Smooth muscle cell (in vitro differentiated cells): ENCODE measurements at regions not wholly inside any gene's neighbourhood (a gene's known extent, or its start where the extent isn't known, plus 50 kb on each side); places are given as distances from the start of the nearest gene placed in this dataset.
A peak's percentile ranks its signal among the peaks of the same experiment; 100 is the strongest.
"Not testable (repeated sequence)": the region's sequence is repeated elsewhere in the genome, so short reads cannot be mapped to it uniquely, and the experiment has no call there.

Source experiments
- DNase-seq: peaks from one replicate; lab custom pipeline; 2025; ENCODE audit not compliant: unreplicated experiment; lab: John Stamatoyannopoulos, UW
- H2AFZ ChIP-seq: fragments of 200-600 bp; sonication (generic); 2 replicates; pipeline ENCODE4 v1.6.0; 2016; ENCODE audit warnings: antibody characterized with exemption, low read depth, mild to moderate bottlenecking
- H3F3A ChIP-seq: fragments of 200-600 bp; sonication (generic); 2 replicates; pipeline ENCODE4 v1.6.0; 2017; ENCODE audit warnings: antibody characterized with exemption, low read depth
- H3K27ac ChIP-seq: fragments of 200-600 bp; sonication (generic); 2 replicates; pipeline ENCODE4 v1.5.1; 2016; ENCODE audit warnings: low read depth, mild to moderate bottlenecking
- H3K27me3 ChIP-seq: fragments of 200-600 bp; sonication (generic); 2 replicates; pipeline ENCODE4 v1.6.1; 2016; ENCODE audit warnings: low read depth, mild to moderate bottlenecking
- H3K36me3 ChIP-seq: fragments of 200-600 bp; sonication (generic); 2 replicates; pipeline ENCODE4 v1.5.1; 2016; ENCODE audit warnings: low read depth
- H3K4me1 ChIP-seq: fragments of 200-600 bp; sonication (generic); 2 replicates; pipeline ENCODE4 v1.5.1; 2016; ENCODE audit warnings: low read depth
- H3K4me2 ChIP-seq: fragments of 200-600 bp; sonication (generic); 2 replicates; pipeline ENCODE4 v1.6.0; 2016; ENCODE audit warnings: mild to moderate bottlenecking
- H3K4me3 ChIP-seq: fragments of 200-600 bp; sonication (generic); 2 replicates; pipeline ENCODE4 v1.5.1; 2016; ENCODE audit warnings: mild to moderate bottlenecking
- H3K79me2 ChIP-seq: fragments of 200-600 bp; sonication (generic); 2 replicates; pipeline ENCODE4 v1.6.0; 2016; ENCODE audit warnings: low read depth, mild to moderate bottlenecking
- H3K9ac ChIP-seq: fragments of 200-600 bp; sonication (generic); 2 replicates; pipeline ENCODE4 v1.6.0; 2016; ENCODE audit warnings: low read depth
- H3K9me3 ChIP-seq: fragments of 200-600 bp; sonication (generic); replicated peaks from 2 replicates; pipeline ENCODE4 v1.5.1; 2016; ENCODE audit warnings: low read depth
- H4K20me1 ChIP-seq: fragments of 200-600 bp; sonication (generic); 2 replicates; pipeline ENCODE4 v1.6.0; 2016; ENCODE audit warnings: low read depth
- WGBS: methylation state at CpG from one replicate; pipeline ENCODE4 v1.1.7; 2016; ENCODE audit warnings: low lambda C conversion rate; 5-methylcytosine and 5-hydroxymethylcytosine counted together
- TF ChIP-seq, protein P1 (sequence below): fragments of 200-600 bp; sonication (generic); IDR thresholded peaks from 2 replicates; pipeline ENCODE4 v1.5.1; 2017; ENCODE audit warnings: borderline replicate concordance, mild to moderate bottlenecking, antibody characterized with exemption; ENCODE audit not compliant: insufficient read depth, poor library complexity, severe bottlenecking

DNA sequence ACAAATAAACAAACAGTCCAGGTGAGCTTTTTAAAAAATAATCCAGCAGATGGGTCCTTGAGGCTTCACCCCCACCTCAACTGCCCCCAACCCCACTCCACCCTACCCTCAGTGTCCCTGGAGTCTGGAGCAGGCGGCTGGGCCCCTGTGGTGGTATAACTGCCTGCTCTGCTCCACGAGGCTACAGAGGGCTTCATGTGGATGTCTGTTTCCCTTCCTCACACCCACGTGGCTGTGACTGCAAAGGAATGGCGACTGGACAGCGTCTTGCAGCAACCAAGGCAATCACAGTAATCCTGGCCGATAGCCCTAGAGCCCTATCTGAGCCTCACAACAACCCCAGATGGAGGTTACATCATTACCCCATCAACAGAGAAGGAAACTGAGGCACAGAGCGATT lies 76.5 kb downstream of the SLC2A10 start:
- TF ChIP-seq, protein P1, sequence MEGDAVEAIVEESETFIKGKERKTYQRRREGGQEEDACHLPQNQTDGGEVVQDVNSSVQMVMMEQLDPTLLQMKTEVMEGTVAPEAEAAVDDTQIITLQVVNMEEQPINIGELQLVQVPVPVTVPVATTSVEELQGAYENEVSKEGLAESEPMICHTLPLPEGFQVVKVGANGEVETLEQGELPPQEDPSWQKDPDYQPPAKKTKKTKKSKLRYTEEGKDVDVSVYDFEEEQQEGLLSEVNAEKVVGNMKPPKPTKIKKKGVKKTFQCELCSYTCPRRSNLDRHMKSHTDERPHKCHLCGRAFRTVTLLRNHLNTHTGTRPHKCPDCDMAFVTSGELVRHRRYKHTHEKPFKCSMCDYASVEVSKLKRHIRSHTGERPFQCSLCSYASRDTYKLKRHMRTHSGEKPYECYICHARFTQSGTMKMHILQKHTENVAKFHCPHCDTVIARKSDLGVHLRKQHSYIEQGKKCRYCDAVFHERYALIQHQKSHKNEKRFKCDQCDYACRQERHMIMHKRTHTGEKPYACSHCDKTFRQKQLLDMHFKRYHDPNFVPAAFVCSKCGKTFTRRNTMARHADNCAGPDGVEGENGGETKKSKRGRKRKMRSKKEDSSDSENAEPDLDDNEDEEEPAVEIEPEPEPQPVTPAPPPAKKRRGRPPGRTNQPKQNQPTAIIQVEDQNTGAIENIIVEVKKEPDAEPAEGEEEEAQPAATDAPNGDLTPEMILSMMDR = no peak
- no peaks in the 10 kb centered on the region for H3K36me3 ChIP-seq
- WGBS = 31% methylated on average over 7 of the region's 7 CpGs

DNA sequence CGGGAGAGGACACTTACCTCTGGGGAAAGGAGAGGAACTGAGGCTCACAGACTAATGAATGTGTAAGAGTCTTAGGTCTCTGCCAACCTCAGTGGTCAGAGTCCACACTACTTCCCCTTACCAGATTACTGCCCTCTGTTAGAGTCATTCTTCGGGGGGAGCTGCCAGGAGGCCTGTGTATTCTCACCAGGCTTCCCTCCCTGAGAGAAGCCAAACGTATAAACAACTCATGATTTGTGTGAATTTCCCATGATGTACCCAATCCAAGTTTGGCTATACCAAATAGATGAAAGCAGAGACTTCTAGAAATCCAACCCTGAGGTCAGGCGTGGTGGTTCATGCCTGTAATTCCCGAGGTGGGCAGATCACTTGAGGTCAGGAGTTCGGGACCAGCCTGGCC lies 77.1 kb downstream of the SLC2A10 start:
- Histone ChIP-seq H3K27ac (no peak overlapping the region), H3K4me1 (no peaks in the 10 kb centered on the region), H4K20me1 (no peaks in the 10 kb centered on the region), H2AFZ (no peak overlapping the region), H3K9me3 (no peaks in the 10 kb centered on the region), H3K27me3 (no peaks in the 10 kb centered on the region), H3K79me2 (no peaks in the 10 kb centered on the region), H3F3A (no peaks in the 10 kb centered on the region), H3K4me2 (no peak overlapping the region), H3K36me3 (no peaks in the 10 kb centered on the region), H3K4me3 (no peak overlapping the region), H3K9ac (no peak overlapping the region)
- WGBS = 74% methylated on average over 6 of the region's 6 CpGs
- no peak for DNase-seq
- TF ChIP-seq, protein P1 = no peak

More for the DNA sequence above, 76.5 kb downstream of the SLC2A10 start:
- no peaks in the 10 kb centered on the region for H4K20me1 ChIP-seq
- no peaks in the 10 kb centered on the region for H3K4me1 ChIP-seq
- DNase-seq = no peak
- H3K9me3 ChIP-seq = no peaks in the 10 kb centered on the region
- no peak overlapping the region for H3K4me2 ChIP-seq
- no peaks in the 10 kb centered on the region for H3K79me2 ChIP-seq
- H3K27me3 ChIP-seq = no peaks in the 10 kb centered on the region
- no peak overlapping the region for H2AFZ ChIP-seq
- H3F3A ChIP-seq = no peaks in the 10 kb centered on the region
- H3K27ac ChIP-seq = no peak overlapping the region
- H3K9ac ChIP-seq = no peak overlapping the region
- H3K4me3 ChIP-seq = no peak overlapping the region

DNA sequence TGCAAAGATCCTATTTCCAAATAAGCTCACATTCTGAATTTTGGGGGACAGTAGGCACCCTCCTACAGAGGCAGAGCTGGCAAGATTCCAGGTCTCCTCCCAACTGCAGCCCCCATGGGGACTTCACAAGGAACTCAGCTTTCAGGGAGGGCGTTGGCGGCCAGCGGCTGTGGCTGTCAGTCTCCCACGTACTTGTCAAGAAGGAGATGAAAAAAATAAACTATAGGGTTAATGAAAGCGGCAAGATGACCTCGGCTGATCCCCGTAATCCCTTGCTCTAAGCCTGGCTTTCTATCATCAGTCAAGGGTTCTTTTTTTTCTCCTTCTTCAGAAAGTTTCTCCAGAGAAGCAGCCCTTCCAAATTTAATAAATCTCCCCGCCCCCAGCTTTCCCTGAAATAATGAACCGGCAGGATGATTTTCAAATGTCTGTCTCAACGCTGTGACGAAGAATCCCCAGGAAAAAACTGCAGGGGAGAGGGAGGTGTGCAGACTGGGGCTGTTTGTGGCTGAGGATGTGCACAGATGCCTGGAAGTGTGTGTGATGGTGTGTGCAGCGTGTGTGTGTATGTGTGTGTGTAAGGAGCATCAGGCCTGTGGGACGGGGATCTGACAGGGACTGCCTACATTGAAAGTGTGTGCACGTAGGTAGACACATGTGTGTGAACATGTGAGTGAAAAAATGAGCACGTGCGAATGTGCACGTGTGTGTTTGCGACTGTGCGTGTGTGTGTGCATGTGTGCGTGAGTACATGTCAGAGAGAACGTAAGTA lies 78.7 kb downstream of the SLC2A10 start:
- no peak overlapping the region for H3K9ac ChIP-seq
- H4K20me1 ChIP-seq = no peaks in the 10 kb centered on the region
- no peak overlapping the region for H3K27ac ChIP-seq
- H3K9me3 ChIP-seq = no peaks in the 10 kb centered on the region
- TF ChIP-seq, protein P1 = no peak
- no peak overlapping the region for H2AFZ ChIP-seq
- no peak for DNase-seq
- no peaks in the 10 kb centered on the region for H3K36me3 ChIP-seq
- no peaks in the 10 kb centered on the region for H3K79me2 ChIP-seq
- H3K4me1 ChIP-seq = no peaks in the 10 kb centered on the region
- peak overlapping the region; percentile 18 for H3K4me2 ChIP-seq
- 51% methylated on average over 21 of the region's 21 CpGs for WGBS
- H3K27me3 ChIP-seq = peaks cover 11% of the 10 kb centered on the region
- no peak overlapping the region for H3K4me3 ChIP-seq
- H3F3A ChIP-seq = no peaks in the 10 kb centered on the region

DNA sequence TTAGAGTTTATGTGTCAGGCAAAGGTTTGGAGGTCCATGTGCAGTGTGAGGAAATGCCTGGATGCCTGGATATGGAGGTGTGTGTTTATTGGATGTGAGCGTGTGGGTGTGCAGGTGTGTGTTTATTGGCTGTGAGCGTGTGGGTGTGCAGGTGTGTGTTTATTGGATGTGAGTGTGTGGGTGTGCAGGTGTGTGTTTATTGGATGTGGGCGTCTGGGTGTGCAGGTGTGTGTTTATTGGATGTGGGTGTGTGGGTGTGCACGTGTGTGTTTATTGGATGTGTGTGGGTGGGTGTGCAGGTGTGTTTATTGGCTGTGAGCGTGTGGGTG lies 79.3 kb downstream of the SLC2A10 start:
- not testable (repeated sequence) for H3F3A ChIP-seq, H3K36me3 ChIP-seq, H3K4me2 ChIP-seq, H3K27ac ChIP-seq, DNase-seq, H3K9ac ChIP-seq, H3K79me2 ChIP-seq, H4K20me1 ChIP-seq, H3K4me1 ChIP-seq, H3K9me3 ChIP-seq, H3K4me3 ChIP-seq, H2AFZ ChIP-seq
- WGBS = 90% methylated on average over 5 of the region's 5 CpGs
- peaks cover 17% of the 10 kb centered on the region for H3K27me3 ChIP-seq
